PC-9 (cell line): ENCODE measurements at regions not wholly inside any gene's neighbourhood (a gene's known extent, or its start where the extent isn't known, plus 50 kb on each side); places are given as distances from the start of the nearest gene placed in this dataset.

Experiments used
- BruUV-seq: library from RNA; stranded (reverse); fragments of 400-500 nt; replicated peaks from 2 replicates; lab custom pipeline; 2021; lab: Mats Ljungman, UMichigan
- CTCF ChIA-PET: fragments of 300-600 bp; sonication (Branson Sonifier 250); formaldehyde crosslinking; loops from one replicate; lab custom pipeline; 2022; ENCODE audit warnings: antibody characterized with exemption; lab: Charles Lee
- POLR2A ChIA-PET: fragments of 300-600 bp; sonication (Branson Sonifier 250); formaldehyde crosslinking; loops from one replicate; lab custom pipeline; 2022; ENCODE audit warnings: antibody characterized with exemption; ENCODE audit not compliant: unreplicated experiment; lab: Charles Lee
- DNase-seq, 2 experiments: peaks; one replicate each; pipeline versions ENCODE4 v3.0.0 to v3.0.0-alpha.2; 2015 to 2022; ENCODE audit warnings: mixed read lengths in 1 of 2
- H2AFZ ChIP-seq: fragments of 200-600 bp; sonication (generic); 2 replicates; pipeline ENCODE4 v1.8.1; 2017; ENCODE audit warnings: antibody characterized with exemption
- H3F3A ChIP-seq: fragments of 200-600 bp; sonication (generic); 2 replicates; pipeline ENCODE4 v1.8.1; 2017; ENCODE audit warnings: antibody characterized with exemption, mild to moderate bottlenecking, low read depth; ENCODE audit not compliant: insufficient read depth
- H3K27ac ChIP-seq: fragments of 200-600 bp; sonication (generic); 2 replicates; pipeline ENCODE4 v1.6.1; 2016; ENCODE audit warnings: mixed run types
- H3K27me3 ChIP-seq: fragments of 200-600 bp; sonication (generic); 2 replicates; pipeline ENCODE4 v1.6.1; 2016; ENCODE audit warnings: low read depth, mixed run types; ENCODE audit not compliant: insufficient read depth
- H3K36me3 ChIP-seq: fragments of 200-600 bp; sonication (generic); 2 replicates; pipeline ENCODE4 v1.6.1; 2016; ENCODE audit warnings: low read depth, mixed run types
- H3K4me1 ChIP-seq: fragments of 200-600 bp; sonication (generic); replicated peaks from 2 replicates; pipeline ENCODE4 v1.6.1; 2016; ENCODE audit warnings: mixed run types; ENCODE audit not compliant: insufficient read depth
- H3K4me2 ChIP-seq: fragments of 200-600 bp; sonication (generic); 2 replicates; pipeline ENCODE4 v1.6.1; 2017; ENCODE audit warnings: mixed run types
- H3K4me3 ChIP-seq: fragments of 200-600 bp; sonication (generic); 2 replicates; pipeline ENCODE4 v1.6.1; 2016; ENCODE audit warnings: mixed run types
- H3K79me2 ChIP-seq: fragments of 200-600 bp; sonication (generic); 2 replicates; pipeline ENCODE4 v1.6.1; 2017; ENCODE audit warnings: low read depth, mixed run types
- H3K9me2 ChIP-seq: fragments of 200-600 bp; sonication (generic); 2 replicates; pipeline ENCODE4 v1.8.1; 2017; ENCODE audit warnings: mild to moderate bottlenecking; ENCODE audit not compliant: insufficient read depth
- H3K9me3 ChIP-seq: fragments of 200-600 bp; sonication (generic); 2 replicates; pipeline ENCODE4 v1.8.1; 2016; ENCODE audit warnings: low read depth; ENCODE audit not compliant: insufficient read depth
- H4K20me1 ChIP-seq: fragments of 200-600 bp; sonication (generic); 2 replicates; pipeline ENCODE4 v1.8.1; 2017; ENCODE audit not compliant: insufficient read depth
- EZH2 ChIP-seq: fragments of 200-600 bp; sonication (generic); IDR thresholded peaks from 2 replicates; pipeline ENCODE4 v1.8.0; 2017; ENCODE audit warnings: antibody characterized with exemption, low read depth
- intact Hi-C: fragments of 100-400 bp; cut with micrococcal nuclease; formaldehyde crosslinking; loops from one replicate; pipeline ENCODE4 v1.10.0; 2022; ENCODE audit not compliant: unreplicated experiment
- TF ChIP-seq, protein P1 (sequence below): fragments of 200-600 bp; sonication (generic); conservative IDR thresholded peaks from 2 replicates; pipeline ENCODE4 v1.6.1; 2017; ENCODE audit warnings: mixed run types, antibody characterized with exemption, mild to moderate bottlenecking, moderate library complexity

DNA sequence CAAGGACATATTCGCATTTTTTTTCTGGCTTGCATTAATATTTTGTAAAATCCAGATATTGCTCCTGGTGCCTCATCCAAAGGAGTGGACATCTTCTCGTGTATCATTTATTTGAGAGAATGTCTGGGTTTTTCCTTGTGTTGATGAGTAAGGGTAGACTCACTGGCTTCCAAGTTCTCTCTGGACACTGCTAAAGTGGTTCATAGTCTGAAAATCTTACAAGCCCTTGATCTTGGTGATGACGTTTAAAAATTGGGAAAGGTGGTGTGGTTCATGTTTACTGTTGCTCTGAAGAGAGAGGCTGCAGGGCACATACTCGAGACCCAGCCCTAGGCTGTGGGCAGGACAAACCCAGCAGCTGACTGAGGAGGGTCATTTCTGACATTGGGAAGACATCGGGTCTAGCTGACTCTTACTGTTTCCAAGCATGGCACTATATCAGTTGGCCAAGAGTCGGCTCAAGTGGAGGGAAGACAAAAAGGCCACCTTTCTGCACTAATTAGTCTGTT is 296.2 kb downstream of the LMX1A start:
- Histone ChIP-seq H3K79me2 (no peaks in the 10 kb centered on the region), H3K4me3 (no peak overlapping the region), H3K27ac (no peak overlapping the region), H3F3A (no peaks in the 10 kb centered on the region), H3K36me3 (no peaks in the 10 kb centered on the region), H3K9me2 (no peaks in the 10 kb centered on the region), H4K20me1 (no peaks in the 10 kb centered on the region), H3K9me3 (no peaks in the 10 kb centered on the region), H3K4me1 (no peaks in the 10 kb centered on the region), H2AFZ (no peak overlapping the region), H3K4me2 (no peak overlapping the region), H3K27me3 (no peaks in the 10 kb centered on the region)
- no peak for DNase-seq
- intact Hi-C loops, result no loop called here
- BruUV-seq, result no TSS peak
- CTCF ChIA-PET, result no interaction called here
- TF ChIP-seq, protein P1, sequence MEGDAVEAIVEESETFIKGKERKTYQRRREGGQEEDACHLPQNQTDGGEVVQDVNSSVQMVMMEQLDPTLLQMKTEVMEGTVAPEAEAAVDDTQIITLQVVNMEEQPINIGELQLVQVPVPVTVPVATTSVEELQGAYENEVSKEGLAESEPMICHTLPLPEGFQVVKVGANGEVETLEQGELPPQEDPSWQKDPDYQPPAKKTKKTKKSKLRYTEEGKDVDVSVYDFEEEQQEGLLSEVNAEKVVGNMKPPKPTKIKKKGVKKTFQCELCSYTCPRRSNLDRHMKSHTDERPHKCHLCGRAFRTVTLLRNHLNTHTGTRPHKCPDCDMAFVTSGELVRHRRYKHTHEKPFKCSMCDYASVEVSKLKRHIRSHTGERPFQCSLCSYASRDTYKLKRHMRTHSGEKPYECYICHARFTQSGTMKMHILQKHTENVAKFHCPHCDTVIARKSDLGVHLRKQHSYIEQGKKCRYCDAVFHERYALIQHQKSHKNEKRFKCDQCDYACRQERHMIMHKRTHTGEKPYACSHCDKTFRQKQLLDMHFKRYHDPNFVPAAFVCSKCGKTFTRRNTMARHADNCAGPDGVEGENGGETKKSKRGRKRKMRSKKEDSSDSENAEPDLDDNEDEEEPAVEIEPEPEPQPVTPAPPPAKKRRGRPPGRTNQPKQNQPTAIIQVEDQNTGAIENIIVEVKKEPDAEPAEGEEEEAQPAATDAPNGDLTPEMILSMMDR, result no peak
- no peak for TF ChIP-seq EZH2
- POLR2A ChIA-PET, result no interaction called here

DNA sequence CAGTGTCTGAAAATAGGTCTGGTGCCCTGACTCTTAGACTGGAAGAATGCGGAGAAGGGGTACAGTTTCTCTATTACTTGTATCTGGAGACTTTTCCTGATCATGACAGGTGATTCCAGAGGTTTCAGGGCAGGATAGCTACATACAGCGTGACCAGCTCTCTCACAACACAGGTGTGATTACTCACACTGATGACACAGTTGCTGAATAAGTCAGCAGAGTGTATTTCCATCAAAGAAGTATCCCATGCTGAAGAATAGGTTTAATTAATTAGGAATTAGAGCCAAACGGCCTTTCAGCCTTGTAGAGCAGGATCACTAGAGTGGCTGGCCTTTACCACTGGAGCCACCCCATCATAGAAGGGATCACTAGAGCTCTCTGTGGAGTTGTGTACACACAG is 298.6 kb downstream of the LMX1A start:
- TF ChIP-seq EZH2, result no peak
- TF ChIP-seq, protein P1, result no peak
- no peaks in the 10 kb centered on the region for H3K27me3 ChIP-seq
- intact Hi-C loops, result no loop called here
- no peak overlapping the region for H2AFZ ChIP-seq
- ChIA-PET CTCF (no interaction called here), POLR2A (no interaction called here)
- H3K79me2 ChIP-seq, result no peaks in the 10 kb centered on the region
- BruUV-seq, result no TSS peak
- no peaks in the 10 kb centered on the region for H3K36me3 ChIP-seq
- H3K4me3 ChIP-seq, result no peak overlapping the region
- H3K9me2 ChIP-seq, result no peaks in the 10 kb centered on the region
- H3K9me3 ChIP-seq, result no peaks in the 10 kb centered on the region
- H3K27ac ChIP-seq, result no peak overlapping the region
- H3K4me2 ChIP-seq, result no peak overlapping the region
- H4K20me1 ChIP-seq, result no peaks in the 10 kb centered on the region
- DNase-seq, result no peak
- H3K4me1 ChIP-seq, result no peaks in the 10 kb centered on the region; the same call in 1 of the 2 replicates
- no peaks in the 10 kb centered on the region for H3F3A ChIP-seq

DNA sequence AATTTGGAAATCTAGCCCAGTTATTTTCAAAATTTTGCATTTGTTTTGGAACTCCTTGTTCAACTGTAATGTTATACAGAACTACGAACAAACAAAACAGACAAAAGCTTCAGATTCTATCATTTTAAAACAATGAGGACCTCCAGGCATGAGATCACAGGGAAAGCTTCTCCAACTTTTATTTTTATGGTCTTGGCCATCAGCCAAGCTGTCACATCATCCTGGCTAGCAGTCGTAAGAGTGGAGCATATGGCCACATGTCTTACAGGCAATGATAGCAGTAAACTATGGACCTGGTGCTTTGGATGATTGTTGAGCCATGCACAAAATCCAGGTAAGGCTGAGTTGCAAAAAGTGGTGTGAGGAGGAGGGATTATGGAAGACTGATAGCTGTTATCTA is 299.6 kb downstream of the LMX1A start:
- Histone ChIP-seq H3K27me3 (no peaks in the 10 kb centered on the region), H3K79me2 (no peaks in the 10 kb centered on the region), H3K9me2 (no peaks in the 10 kb centered on the region), H3K27ac (no peak overlapping the region), H3K9me3 (no peaks in the 10 kb centered on the region), H3K4me1 (no peaks in the 10 kb centered on the region; the same call in 1 of the 2 replicates), H3F3A (no peaks in the 10 kb centered on the region), H3K4me2 (no peak overlapping the region), H3K36me3 (no peaks in the 10 kb centered on the region), H2AFZ (no peak overlapping the region), H3K4me3 (no peak overlapping the region), H4K20me1 (no peaks in the 10 kb centered on the region)
- no peak for DNase-seq
- CTCF ChIA-PET, result no interaction called here
- POLR2A ChIA-PET, result no interaction called here
- intact Hi-C loops, result no loop called here
- BruUV-seq, result no TSS peak
- TF ChIP-seq, protein P1, result no peak
- no peak for TF ChIP-seq EZH2
